ENCODE measurements at regions not wholly inside any gene's neighbourhood (a gene's known extent, or its start where the extent isn't known, plus 50 kb on each side); places are given as distances from the start of the nearest gene placed in this dataset.
"Not testable (repeated sequence)": the region's sequence is repeated elsewhere in the genome, so short reads cannot be mapped to it uniquely, and the experiment has no call there.

DNA sequence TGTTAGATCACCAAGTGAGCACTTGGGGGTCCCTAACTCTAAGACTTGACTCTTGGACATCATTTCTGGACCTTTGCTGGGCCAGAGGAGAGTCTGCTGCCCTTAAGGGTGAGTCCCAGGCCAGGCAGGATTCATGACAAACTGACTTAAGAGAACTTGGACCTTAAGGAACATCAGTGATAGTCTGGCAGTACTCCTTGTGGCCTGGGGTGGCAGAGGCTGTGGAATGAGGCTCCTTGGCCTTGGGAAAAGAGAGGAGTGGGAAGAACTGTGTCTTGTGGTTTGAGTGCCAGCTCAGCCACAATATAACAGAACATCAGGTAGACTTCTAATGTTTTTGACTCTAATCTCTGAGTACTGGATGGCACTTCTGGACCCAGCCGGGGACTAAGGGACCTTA lies 478.7 kb downstream of the MEI4 start:
- H3K36me3 Mint-ChIP-seq = no peaks in the 10 kb centered on the region
- H3K27me3 Mint-ChIP-seq = no peaks in the 10 kb centered on the region
- DNase-seq = no peak
- no peak overlapping the region for H3K27ac Mint-ChIP-seq
- H3K9me3 Mint-ChIP-seq (ENCODE audit: low read depth) = peaks cover 13% of the 10 kb centered on the region
- ATAC-seq = no peak
- no peaks in the 10 kb centered on the region for H3K4me1 Mint-ChIP-seq
- no peak overlapping the region for H3K4me3 Mint-ChIP-seq
- CTCF ChIA-PET = no interaction called here

DNA sequence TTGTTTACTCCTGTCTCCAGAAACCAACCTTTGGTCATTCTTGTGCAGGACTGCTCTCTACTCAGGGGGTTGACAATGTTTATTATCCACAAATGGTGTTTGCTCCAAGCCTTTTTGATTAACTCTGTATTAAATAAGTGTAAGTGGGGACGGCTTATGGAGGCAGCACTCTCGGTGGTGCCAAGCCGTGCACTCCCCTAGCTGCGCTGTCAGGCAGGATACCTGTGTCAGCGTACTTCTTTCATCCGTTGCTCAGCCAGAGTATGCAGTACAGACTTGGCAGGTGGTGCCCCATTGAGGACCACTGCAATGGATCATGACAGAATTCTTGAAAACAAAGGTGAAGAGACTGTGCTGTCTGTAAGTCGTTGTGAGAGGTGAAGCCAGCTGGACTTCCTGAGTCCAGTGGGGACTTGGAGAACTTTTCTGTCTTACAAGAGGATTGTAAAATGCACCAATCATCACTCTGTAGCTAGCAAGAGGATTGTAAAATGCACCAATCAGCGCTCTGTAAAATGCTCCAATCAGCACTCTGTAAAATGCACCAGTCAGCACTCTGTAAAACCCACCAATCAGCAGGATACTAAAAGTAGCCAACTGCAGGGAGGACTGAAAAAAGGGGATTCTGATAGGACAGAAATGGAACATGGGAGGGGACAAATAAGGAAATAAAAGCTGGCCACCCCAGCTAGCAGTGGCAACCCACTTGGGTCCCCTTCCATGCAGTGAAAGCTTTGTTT lies 480.0 kb downstream of the MEI4 start:
- Mint-ChIP-seq H3K4me1 (no peaks in the 10 kb centered on the region), H3K36me3 (no peaks in the 10 kb centered on the region), H3K27ac (no peak overlapping the region), H3K9me3 (ENCODE audit: low read depth) (peaks cover 21% of the 10 kb centered on the region), H3K4me3 (no peak overlapping the region), H3K27me3 (no peaks in the 10 kb centered on the region)
- ATAC-seq (no peak), DNase-seq (no peak)
- CTCF ChIA-PET = no interaction called here

DNA sequence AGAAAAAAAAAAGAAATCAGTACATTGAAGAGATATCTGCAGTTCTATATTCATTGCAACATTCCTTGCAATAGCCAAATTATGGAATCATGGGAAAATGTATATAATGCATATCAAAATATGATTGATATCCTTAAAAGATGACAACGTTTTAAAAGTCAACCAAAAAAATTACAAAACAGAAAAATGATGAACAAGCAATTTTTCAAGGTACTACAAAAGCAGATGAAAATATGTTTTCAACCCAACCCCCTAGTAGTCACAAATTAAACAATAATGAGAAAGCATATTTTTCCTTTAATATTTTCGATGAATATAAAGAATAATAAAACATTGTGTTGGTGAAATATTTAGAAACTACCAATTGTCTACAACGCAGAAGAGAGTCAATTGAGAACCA lies 497.6 kb downstream of the MEI4 start:
- ATAC-seq = no peak
- no peaks in the 10 kb centered on the region for H3K4me1 Mint-ChIP-seq
- DNase-seq = no peak
- CTCF ChIA-PET = no interaction called here
- no peak overlapping the region for H3K4me3 Mint-ChIP-seq
- no peak overlapping the region for H3K27ac Mint-ChIP-seq
- no peaks in the 10 kb centered on the region for H3K27me3 Mint-ChIP-seq
- no peaks in the 10 kb centered on the region for H3K36me3 Mint-ChIP-seq
- no peaks in the 10 kb centered on the region for H3K9me3 Mint-ChIP-seq (ENCODE audit: low read depth)

DNA sequence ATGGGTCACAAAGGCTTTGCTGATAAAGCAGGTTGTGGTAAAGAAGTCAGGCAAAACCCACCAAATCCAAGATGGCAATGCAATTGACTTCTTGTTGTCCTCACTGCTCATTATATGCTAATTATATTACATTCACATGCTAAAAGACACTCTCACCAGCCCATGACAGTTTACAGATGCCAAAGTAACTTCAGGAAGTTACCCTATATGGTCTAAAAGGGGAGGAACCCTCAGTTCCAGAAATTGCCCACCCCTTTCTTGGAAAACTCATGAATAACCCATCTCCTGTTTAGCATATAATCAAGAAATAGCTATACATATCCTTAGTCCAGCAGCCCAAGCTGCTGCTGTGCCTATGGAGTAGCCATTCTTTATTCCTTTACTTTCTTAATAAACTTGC lies 501.1 kb downstream of the MEI4 start:
- Mint-ChIP-seq H3K36me3 (no peaks in the 10 kb centered on the region), H3K4me3 (no peak overlapping the region), H3K27me3 (no peaks in the 10 kb centered on the region), H3K4me1 (no peaks in the 10 kb centered on the region), H3K27ac (no peak overlapping the region), H3K9me3 (ENCODE audit: low read depth) (peaks cover 3% of the 10 kb centered on the region)
- DNase-seq (no peak), ATAC-seq (no peak)
- CTCF ChIA-PET = no interaction called here

DNA sequence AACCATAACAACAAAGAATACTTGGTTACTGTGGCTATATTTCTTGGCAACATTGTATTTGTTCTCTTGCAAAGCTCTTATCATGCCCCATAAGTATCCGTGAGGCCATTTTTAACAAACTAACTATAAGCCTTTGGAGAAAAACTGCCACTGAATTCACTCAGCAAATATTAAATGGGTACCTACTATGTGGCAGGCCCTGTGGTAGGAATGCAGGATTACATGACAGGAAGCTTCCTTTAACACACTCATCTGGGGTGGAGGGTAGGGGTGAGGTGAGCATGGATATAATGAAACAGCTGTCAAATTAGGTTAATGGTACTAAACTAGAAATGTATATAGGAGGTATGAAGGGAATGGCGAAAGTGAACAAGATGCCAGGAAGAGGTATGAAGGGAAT lies 504.8 kb downstream of the MEI4 start:
- Mint-ChIP-seq H3K36me3 (no peaks in the 10 kb centered on the region), H3K4me3 (no peak overlapping the region), H3K27me3 (no peaks in the 10 kb centered on the region), H3K27ac (no peak overlapping the region), H3K9me3 (ENCODE audit: low read depth) (peaks cover 3% of the 10 kb centered on the region), H3K4me1 (no peaks in the 10 kb centered on the region)
- ATAC-seq (no peak), DNase-seq (no peak)
- CTCF ChIA-PET = no interaction called here

DNA sequence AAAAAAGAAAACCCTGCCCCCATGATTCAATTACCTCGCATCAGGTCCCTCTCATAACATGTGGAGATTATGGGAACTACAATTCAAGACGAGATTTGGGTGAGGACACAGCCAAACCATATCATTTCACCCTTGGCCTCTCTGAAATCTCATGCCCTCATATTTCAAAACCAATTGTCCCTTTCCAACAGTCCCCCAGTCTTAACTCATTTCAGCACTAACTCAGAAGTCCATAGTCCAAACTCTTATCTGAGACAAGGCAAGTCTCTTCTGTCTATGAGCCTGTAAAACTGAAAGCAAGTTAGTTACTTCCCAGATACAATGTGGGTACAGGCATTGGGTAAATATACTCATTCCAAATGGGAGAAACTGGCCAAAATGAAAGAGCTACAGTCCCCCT lies 536.1 kb downstream of the MEI4 start:
- no peak overlapping the region for H3K4me3 Mint-ChIP-seq
- H3K27me3 Mint-ChIP-seq = no peaks in the 10 kb centered on the region
- no peaks in the 10 kb centered on the region for H3K4me1 Mint-ChIP-seq
- CTCF ChIA-PET = no interaction called here
- H3K27ac Mint-ChIP-seq = no peak overlapping the region
- no peaks in the 10 kb centered on the region for H3K36me3 Mint-ChIP-seq
- DNase-seq (no peak), ATAC-seq (no peak)
- peaks cover 9% of the 10 kb centered on the region for H3K9me3 Mint-ChIP-seq (ENCODE audit: low read depth)

DNA sequence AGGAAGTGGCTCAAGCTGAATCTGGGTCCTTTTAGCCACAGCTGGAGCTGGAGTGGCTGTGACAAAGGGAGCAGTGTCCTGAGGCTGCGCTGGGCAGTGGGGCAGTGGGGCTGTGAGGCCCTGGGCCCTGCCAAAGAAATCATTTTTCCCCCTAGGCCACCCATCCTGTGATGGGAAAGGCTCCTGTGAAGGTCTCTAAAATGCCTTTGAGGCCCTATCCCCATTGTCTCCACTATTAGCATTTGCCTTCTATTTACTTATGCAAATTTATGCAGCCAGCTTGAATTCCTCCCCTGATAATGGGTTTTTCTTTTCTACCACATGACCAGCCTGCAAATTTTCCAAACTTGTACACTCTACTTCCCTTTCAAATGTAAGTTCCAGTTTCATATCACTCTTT lies 539.2 kb downstream of the MEI4 start:
- Mint-ChIP-seq H3K9me3 (ENCODE audit: low read depth) (peaks cover 9% of the 10 kb centered on the region), H3K36me3 (no peaks in the 10 kb centered on the region), H3K27me3 (no peaks in the 10 kb centered on the region), H3K4me3 (no peak overlapping the region), H3K4me1 (no peaks in the 10 kb centered on the region), H3K27ac (no peak overlapping the region)
- no peak for ATAC-seq
- CTCF ChIA-PET = no interaction called here
- DNase-seq = no peak

DNA sequence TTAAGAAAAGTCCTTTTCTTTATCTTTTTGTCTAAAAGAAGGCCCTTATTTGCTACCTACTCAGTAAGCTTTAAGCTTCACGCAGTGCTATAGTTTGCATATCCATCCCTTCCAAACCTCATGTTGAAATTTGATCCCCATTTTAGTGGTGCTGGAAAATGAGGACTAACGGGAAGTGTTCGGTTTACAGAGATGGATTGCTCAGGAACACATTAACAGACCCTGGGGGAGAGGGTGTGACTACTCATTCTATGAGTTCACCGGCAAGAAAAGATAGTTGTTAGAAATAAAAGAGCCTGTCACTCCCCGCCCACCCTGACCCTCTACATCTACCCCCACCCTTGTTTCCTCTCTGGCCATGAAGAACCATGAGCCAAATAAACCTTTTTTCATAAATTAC lies 546.2 kb downstream of the MEI4 start:
- Mint-ChIP-seq H3K4me1 (no peaks in the 10 kb centered on the region), H3K27me3 (no peaks in the 10 kb centered on the region), H3K4me3 (no peak overlapping the region), H3K27ac (no peak overlapping the region), H3K9me3 (ENCODE audit: low read depth) (no peaks in the 10 kb centered on the region), H3K36me3 (no peaks in the 10 kb centered on the region)
- ATAC-seq (no peak), DNase-seq (no peak)
- CTCF ChIA-PET = no interaction called here

DNA sequence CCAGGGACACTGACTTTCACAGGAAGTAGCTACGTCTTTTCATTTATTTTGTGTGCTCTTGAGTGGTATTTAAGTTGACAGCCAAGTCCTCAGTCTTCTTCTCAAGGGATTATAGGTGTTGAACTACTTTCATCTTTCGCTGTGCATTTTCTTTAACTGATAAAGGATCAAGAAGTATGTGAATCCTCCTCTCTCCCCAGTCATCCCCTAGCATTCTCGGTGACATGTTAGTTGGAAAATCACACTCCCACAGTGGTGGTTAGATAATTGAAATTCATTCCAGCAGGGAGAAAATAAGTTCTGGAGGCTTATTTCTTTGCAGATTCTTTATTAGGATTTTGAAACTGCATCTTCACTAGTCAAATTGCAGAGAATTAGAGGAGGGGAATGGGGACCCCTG lies 569.4 kb downstream of the MEI4 start:
- H3K9me3 Mint-ChIP-seq (ENCODE audit: low read depth) = peaks cover 3% of the 10 kb centered on the region
- no peaks in the 10 kb centered on the region for H3K27me3 Mint-ChIP-seq
- CTCF ChIA-PET = no interaction called here
- no peak for ATAC-seq
- H3K4me1 Mint-ChIP-seq = no peaks in the 10 kb centered on the region
- no peaks in the 10 kb centered on the region for H3K36me3 Mint-ChIP-seq
- DNase-seq = no peak
- no peak overlapping the region for H3K27ac Mint-ChIP-seq
- H3K4me3 Mint-ChIP-seq = no peak overlapping the region

DNA sequence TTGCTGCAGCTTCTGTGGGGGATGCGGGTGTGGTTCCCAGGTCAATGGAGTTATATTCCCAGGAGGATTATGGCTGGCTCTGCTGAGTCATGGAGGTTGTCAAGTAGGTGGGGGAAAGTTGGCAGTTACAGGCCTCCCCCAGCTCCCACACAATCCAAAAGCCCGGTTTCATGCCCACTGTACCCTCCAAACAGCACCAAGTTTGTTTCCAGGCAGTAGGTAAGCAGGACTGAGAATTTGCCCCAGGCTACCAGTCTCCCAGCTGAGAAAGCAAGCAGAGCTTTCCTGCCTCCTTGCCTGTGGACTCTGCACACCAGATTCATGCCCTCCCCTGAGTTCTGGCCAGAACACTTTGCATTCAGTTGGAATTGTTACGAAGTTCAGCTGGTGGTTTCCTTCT lies 578.2 kb downstream of the MEI4 start:
- H3K27me3 Mint-ChIP-seq = no peaks in the 10 kb centered on the region
- DNase-seq = no peak
- no peak overlapping the region for H3K27ac Mint-ChIP-seq
- no peaks in the 10 kb centered on the region for H3K36me3 Mint-ChIP-seq
- no peak for ATAC-seq
- CTCF ChIA-PET = no interaction called here
- H3K9me3 Mint-ChIP-seq (ENCODE audit: low read depth) = peaks cover 14% of the 10 kb centered on the region
- H3K4me3 Mint-ChIP-seq = no peak overlapping the region
- no peaks in the 10 kb centered on the region for H3K4me1 Mint-ChIP-seq

DNA sequence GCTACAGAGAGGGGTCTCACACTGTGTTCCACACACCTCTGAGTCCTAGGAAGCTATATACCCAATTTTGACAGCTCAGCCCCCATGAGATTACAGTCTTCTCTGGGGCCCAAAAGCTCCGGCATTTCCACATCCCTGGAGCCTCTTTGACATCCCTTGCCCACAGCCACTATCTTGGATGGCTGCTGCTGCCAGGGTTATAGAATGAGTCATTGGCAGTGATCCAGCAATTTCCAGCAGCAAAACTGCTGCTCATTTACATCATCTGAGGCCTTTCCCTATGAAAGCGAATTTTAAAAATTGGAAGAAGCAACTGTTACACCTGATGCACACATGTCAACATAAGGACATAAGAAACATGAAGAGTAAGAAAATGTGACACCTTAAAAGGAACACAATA lies 590.7 kb downstream of the MEI4 start:
- Mint-ChIP-seq H3K27ac (no peak overlapping the region), H3K4me1 (no peaks in the 10 kb centered on the region), H3K36me3 (no peaks in the 10 kb centered on the region), H3K9me3 (ENCODE audit: low read depth) (peaks cover 5% of the 10 kb centered on the region), H3K4me3 (no peak overlapping the region), H3K27me3 (no peaks in the 10 kb centered on the region)
- CTCF ChIA-PET = no interaction called here
- no peak for ATAC-seq
- DNase-seq = no peak

DNA sequence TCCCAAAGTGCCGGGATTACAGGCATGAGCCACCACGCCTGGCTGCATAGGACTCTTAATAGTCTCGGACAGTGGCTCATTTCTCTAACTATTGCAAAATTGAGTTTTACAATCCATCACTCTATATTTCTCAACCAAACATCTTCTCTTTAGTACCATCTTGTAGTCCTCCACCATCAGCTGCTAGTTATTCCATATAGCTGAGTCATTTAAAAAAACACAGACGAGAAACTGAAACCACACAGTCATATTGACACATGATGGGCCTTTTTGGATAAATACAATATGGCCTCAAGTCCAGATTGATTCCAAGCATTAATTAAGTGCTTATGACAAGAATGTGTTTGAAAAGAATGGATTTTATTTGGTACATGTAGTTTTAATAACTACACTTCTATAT lies 599.1 kb downstream of the MEI4 start:
- no peaks in the 10 kb centered on the region for H3K36me3 Mint-ChIP-seq
- CTCF ChIA-PET = no interaction called here
- no peak for ATAC-seq

DNA sequence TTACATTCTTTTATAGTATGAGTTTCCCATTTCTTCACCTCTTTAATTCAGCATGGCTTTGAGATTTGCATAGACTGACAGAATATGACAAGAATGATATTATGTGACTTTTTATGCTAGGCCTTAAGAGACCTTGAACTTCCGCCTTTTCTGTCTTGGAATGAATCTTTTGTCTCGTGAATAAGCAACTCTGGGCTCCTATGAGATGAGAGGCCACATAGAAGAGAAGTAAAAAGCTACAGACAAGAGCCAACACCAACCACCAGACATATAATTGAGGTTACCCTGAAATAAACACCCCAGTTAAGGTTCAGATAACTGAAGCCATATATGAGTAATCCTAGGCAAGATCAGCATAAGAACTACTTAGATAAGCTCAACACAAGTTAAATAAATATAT lies 600.8 kb downstream of the MEI4 start:
- Mint-ChIP-seq H3K4me1 (no peaks in the 10 kb centered on the region), H3K9me3 (ENCODE audit: low read depth) (peaks cover 4% of the 10 kb centered on the region)
- CTCF ChIA-PET = no interaction called here

More for the DNA sequence above, 599.1 kb downstream of the MEI4 start:
- H3K27ac Mint-ChIP-seq = no peak overlapping the region
- H3K4me1 Mint-ChIP-seq = no peaks in the 10 kb centered on the region
- no peak overlapping the region for H3K4me3 Mint-ChIP-seq
- peaks cover 4% of the 10 kb centered on the region for H3K9me3 Mint-ChIP-seq (ENCODE audit: low read depth)
- DNase-seq = no peak
- no peaks in the 10 kb centered on the region for H3K27me3 Mint-ChIP-seq

DNA sequence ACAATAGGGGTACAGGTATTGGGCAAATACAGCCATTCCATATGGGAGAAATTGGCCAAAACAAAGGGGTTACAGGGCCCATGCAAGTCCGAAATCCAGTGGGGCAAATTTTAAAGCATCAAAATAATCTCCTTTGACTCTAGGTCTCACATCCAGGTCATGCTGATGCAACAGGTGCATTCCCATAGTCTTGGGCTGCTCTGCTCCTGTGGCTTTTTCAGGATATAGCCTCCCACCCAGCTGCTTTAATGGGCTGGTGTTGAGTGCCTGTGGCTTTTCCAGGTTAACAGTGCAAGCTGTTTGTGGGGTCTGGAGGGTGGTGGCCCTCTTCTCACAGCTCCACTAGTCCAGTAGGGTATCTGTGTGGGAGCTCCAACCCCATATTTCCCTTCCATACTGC lies 607.1 kb downstream of the MEI4 start:
- DNase-seq (no peak), ATAC-seq (no peak)
- CTCF ChIA-PET = no interaction called here
- no peak overlapping the region for H3K27ac Mint-ChIP-seq
- no peak overlapping the region for H3K4me3 Mint-ChIP-seq
- no peaks in the 10 kb centered on the region for H3K36me3 Mint-ChIP-seq
- H3K9me3 Mint-ChIP-seq (ENCODE audit: low read depth) = peaks cover 4% of the 10 kb centered on the region
- H3K4me1 Mint-ChIP-seq = no peaks in the 10 kb centered on the region
- no peaks in the 10 kb centered on the region for H3K27me3 Mint-ChIP-seq

More for the DNA sequence above, 600.8 kb downstream of the MEI4 start:
- no peak overlapping the region for H3K4me3 Mint-ChIP-seq
- DNase-seq (no peak), ATAC-seq (no peak)
- H3K36me3 Mint-ChIP-seq = no peaks in the 10 kb centered on the region
- H3K27me3 Mint-ChIP-seq = no peaks in the 10 kb centered on the region
- H3K27ac Mint-ChIP-seq = no peak overlapping the region

DNA sequence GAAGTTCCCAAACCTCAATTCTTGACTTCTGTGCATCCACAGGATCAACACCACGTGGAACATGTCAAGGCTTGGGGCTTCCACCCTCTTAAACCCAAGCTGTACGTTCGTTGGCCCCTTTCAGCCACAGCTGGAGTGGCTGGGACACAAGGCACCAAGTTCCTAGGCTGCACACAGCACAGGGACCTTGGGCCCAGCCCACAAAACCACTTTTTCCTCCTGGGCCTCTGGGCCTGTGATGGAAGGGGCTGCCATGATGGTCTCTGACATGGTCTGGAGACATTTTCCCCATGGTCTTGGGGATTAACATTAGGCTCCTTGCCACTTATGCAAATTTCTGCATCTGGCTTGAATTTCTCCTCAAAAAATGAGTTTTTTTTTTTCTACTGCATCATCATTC lies 606.9 kb upstream of the IRAK1BP1 start:
- H3K4me1 Mint-ChIP-seq; CTCF ChIA-PET; DNase-seq; H3K27ac Mint-ChIP-seq; H3K4me3 Mint-ChIP-seq; H3K36me3 Mint-ChIP-seq; ATAC-seq; H3K27me3 Mint-ChIP-seq; H3K9me3 Mint-ChIP-seq (ENCODE audit: low read depth): not testable (repeated sequence)
